ENCODE measurements at regions not wholly inside any gene's neighbourhood (a gene's known extent, or its start where the extent isn't known, plus 50 kb on each side); places are given as distances from the start of the nearest gene placed in this dataset.

- Histone ChIP-seq H3K4me1 (no peaks in the 10 kb centered on the region), H3K27ac (no peak overlapping the region), H3K36me3 (no peaks in the 10 kb centered on the region), H3K9me3 (no peaks in the 10 kb centered on the region), H3K4me3 (no peak overlapping the region), H3K27me3 (no peaks in the 10 kb centered on the region)
- no peak for TF ChIP-seq CTCF (IDR thresholded peaks at IDR 0.05)
- TF ChIP-seq POLR2A (IDR thresholded peaks at IDR 0.05) = no peak
- intact Hi-C loops (cut with DNase I; ENCODE audit: low total_unique reads) = no loop called here
- DNase-seq = no peak
Measured at GRCh38 chr12:42010715-42011114, 134.0 kb downstream of the GXYLT1 start.

DNA sequence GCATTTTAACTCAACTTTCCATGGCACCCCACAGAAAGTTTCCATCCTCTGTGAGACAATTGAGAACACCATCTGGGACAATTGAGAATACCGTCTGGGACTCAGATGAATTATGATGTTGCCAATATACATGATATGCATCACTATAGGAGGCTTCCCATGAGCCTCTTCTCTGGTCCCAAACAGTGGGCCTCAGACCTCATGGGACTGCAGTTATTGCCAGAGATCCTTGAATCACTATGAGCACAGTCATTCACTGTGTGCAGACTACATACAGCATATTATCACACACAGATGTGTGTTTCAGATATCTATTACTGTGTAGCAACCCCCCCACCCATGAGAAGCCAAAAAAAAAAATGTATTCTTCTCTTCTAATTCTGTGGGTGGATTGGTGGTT, 134.4 kb downstream of the GXYLT1 start:
- TF ChIP-seq POLR2A (IDR thresholded peaks at IDR 0.05) (no peak), CTCF (IDR thresholded peaks at IDR 0.05) (no peak)
- Histone ChIP-seq H3K9me3 (no peaks in the 10 kb centered on the region), H3K36me3 (no peaks in the 10 kb centered on the region), H3K27ac (no peak overlapping the region), H3K27me3 (no peaks in the 10 kb centered on the region), H3K4me3 (no peak overlapping the region), H3K4me1 (no peaks in the 10 kb centered on the region)
- intact Hi-C loops (cut with DNase I; ENCODE audit: low total_unique reads) = no loop called here
- DNase-seq = no peak

GRCh38 chr12:42008996-42009395, 135.7 kb downstream of the GXYLT1 start:
- intact Hi-C loops (cut with DNase I; ENCODE audit: low total_unique reads) = no loop called here
- H3K4me1 ChIP-seq = no peaks in the 10 kb centered on the region
- no peaks in the 10 kb centered on the region for H3K27me3 ChIP-seq
- no peak overlapping the region for H3K4me3 ChIP-seq
- no peak for TF ChIP-seq POLR2A (IDR thresholded peaks at IDR 0.05)
- no peak for TF ChIP-seq CTCF (IDR thresholded peaks at IDR 0.05)
- H3K27ac ChIP-seq = no peak overlapping the region
- no peaks in the 10 kb centered on the region for H3K9me3 ChIP-seq
- no peak for DNase-seq
- no peaks in the 10 kb centered on the region for H3K36me3 ChIP-seq

DNA sequence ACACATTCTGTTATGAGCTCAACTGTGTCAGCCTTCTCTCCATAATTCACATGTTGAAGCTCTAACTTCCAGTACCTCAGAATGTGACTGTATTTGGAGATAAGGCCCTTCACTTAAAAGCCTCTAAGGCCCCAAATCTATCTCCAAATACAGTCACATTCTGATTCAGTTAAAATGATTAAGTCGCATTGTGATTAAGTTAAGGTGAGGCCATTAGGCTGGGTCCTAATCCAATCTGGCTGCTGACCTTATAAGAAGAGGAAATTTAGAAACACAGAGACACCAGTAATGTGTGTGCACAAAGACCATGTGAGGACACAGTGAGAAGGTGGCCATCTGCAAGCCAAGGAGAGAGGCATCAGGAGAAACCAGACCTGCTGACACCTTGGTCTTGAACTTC, 141.6 kb downstream of the GXYLT1 start:
- no peaks in the 10 kb centered on the region for H3K36me3 ChIP-seq
- intact Hi-C loops (cut with DNase I; ENCODE audit: low total_unique reads) = no loop called here
- no peak for TF ChIP-seq POLR2A (IDR thresholded peaks at IDR 0.05)
- no peak for TF ChIP-seq CTCF (IDR thresholded peaks at IDR 0.05)
- H3K27ac ChIP-seq = no peak overlapping the region
- no peaks in the 10 kb centered on the region for H3K27me3 ChIP-seq
- no peaks in the 10 kb centered on the region for H3K4me1 ChIP-seq
- DNase-seq = no peak
- H3K9me3 ChIP-seq = no peaks in the 10 kb centered on the region
- no peak overlapping the region for H3K4me3 ChIP-seq

DNA sequence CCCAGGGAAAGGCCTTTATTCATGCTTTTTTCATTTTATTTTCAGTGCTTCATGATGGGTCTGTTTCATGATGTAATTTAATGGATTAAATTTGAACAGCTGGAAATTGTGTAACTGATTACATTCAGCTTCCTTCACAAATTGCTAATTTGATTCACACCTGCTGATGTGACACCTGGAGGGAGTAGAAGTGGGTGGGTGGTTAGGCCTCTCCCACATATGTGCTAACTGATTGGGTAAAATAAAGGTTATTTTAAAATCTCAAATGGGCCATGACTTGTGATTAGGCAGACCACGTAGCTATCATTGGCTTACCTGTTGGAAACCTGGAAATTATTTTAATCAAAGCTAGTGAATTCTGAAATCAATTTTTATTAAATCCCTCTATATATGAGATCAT, 142.1 kb downstream of the GXYLT1 start:
- intact Hi-C loops (cut with DNase I; ENCODE audit: low total_unique reads) = no loop called here
- H3K36me3 ChIP-seq = no peaks in the 10 kb centered on the region
- H3K27ac ChIP-seq = no peak overlapping the region
- H3K4me1 ChIP-seq = no peaks in the 10 kb centered on the region
- TF ChIP-seq POLR2A (IDR thresholded peaks at IDR 0.05) (no peak), CTCF (IDR thresholded peaks at IDR 0.05) (no peak)
- no peaks in the 10 kb centered on the region for H3K9me3 ChIP-seq
- H3K4me3 ChIP-seq = no peak overlapping the region
- H3K27me3 ChIP-seq = no peaks in the 10 kb centered on the region
- no peak for DNase-seq

All from uterus (tissue), 3 donors.